Thyroid gland (tissue), 4 donors: ENCODE measurements at regions not wholly inside any gene's neighbourhood (a gene's known extent, or its start where the extent isn't known, plus 50 kb on each side); places are given as distances from the start of the nearest gene placed in this dataset.

ENCODE experiments used
- DNase-seq, 2 donors: peaks; one replicate each; pipeline ENCODE4 v3.0.0-alpha.2; 2019
- H3K27ac ChIP-seq, 3 donors: fragments of 200-600 bp; sonication (generic); 1 replicate in 2 of 3; 2 replicates in 1 of 3; pipeline ENCODE4 v1.5.1; 2016 to 2019; ENCODE audit warnings: mild to moderate bottlenecking in 1 of 3, moderate library complexity in 1 of 3
- H3K27me3 ChIP-seq: fragments of 200-600 bp; sonication (generic); one replicate; pipeline ENCODE4 v1.5.1; 2019
- H3K36me3 ChIP-seq, 2 donors: fragments of 200-600 bp; sonication (generic); one replicate each; pipeline ENCODE4 v1.5.1; 2016 to 2019
- H3K4me1 ChIP-seq, 2 donors: fragments of 200-600 bp; sonication (generic); one replicate each; pipeline ENCODE4 v1.5.1; 2017 to 2019
- H3K4me3 ChIP-seq, 3 donors: fragments of 200-600 bp; sonication (generic); replicated peaks in 1 of 3; 1 replicate in 2 of 3; 2 replicates in 1 of 3; pipeline ENCODE4 v1.5.1; 2016; ENCODE audit warnings: mild to moderate bottlenecking in 1 of 3
- H3K9me3 ChIP-seq: fragments of 200-600 bp; sonication (generic); one replicate; pipeline ENCODE4 v1.5.1; 2017
- POLR2A ChIP-seq, 2 donors: fragments of 450-650 bp; IDR thresholded peaks; one replicate each; pipeline ENCODE4 v1.6.1; 2017; ENCODE audit warnings: antibody characterized with exemption in 2 of 2, mild to moderate bottlenecking in 2 of 2, moderate library complexity in 1 of 2
- WGBS, 2 donors: methylation state at CpG; one replicate each; pipeline ENCODE4 v1.1.5; 2017; 5-methylcytosine and 5-hydroxymethylcytosine counted together
- intact Hi-C: fragments of 100-400 bp; cut with DNase I; formaldehyde crosslinking; loops from one replicate; pipeline ENCODE4 v1.15.1; 2023
- TF ChIP-seq, protein P1 (sequence below), 6 experiments: fragments of 200-600 bp in 3 of 6; fragments of 450-650 bp in 3 of 6; sonication (generic) in 3 of 6; IDR thresholded peaks; one replicate each; pipeline ENCODE4 v1.5.1; 2016 to 2019; ENCODE audit warnings: antibody characterized with exemption in 6 of 6, mild to moderate bottlenecking in 2 of 6, inconsistent platforms in 1 of 6, moderate library complexity in 1 of 6

DNA sequence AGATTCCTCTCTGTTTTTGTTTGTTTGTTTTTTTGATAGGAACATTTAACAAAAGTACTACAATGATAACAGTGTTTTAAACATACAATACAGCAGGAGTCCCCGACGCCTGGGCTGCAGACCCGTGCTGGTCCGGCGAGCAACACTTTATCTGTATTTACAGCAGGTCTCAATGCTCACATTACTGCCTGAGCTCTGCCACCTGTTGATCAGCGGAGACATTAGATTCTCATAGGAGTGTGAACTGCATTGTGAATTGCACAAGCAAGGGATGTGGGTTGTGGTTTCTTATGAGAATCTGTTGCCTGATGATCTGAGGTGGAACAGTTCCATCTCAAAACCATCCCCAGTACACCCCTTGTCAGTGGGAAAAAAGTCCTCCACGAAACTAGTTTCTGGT is 1068.5 kb upstream of the CDH10 start:
- Histone ChIP-seq H3K27me3 (no peaks in the 10 kb centered on the region), H3K9me3 (no peaks in the 10 kb centered on the region), H3K4me1 (no peaks in the 10 kb centered on the region), H3K36me3 (no peaks in the 10 kb centered on the region), H3K4me3 (no peak overlapping the region), H3K27ac (no peak overlapping the region)
- no peak for DNase-seq
- intact Hi-C loops, result no loop called here
- 23 to 26% methylated on average over 7 of the region's 7 CpGs for WGBS, 2 donors
- TF ChIP-seq POLR2A (IDR thresholded peaks at IDR 0.05), result no peak
- TF ChIP-seq, protein P1, sequence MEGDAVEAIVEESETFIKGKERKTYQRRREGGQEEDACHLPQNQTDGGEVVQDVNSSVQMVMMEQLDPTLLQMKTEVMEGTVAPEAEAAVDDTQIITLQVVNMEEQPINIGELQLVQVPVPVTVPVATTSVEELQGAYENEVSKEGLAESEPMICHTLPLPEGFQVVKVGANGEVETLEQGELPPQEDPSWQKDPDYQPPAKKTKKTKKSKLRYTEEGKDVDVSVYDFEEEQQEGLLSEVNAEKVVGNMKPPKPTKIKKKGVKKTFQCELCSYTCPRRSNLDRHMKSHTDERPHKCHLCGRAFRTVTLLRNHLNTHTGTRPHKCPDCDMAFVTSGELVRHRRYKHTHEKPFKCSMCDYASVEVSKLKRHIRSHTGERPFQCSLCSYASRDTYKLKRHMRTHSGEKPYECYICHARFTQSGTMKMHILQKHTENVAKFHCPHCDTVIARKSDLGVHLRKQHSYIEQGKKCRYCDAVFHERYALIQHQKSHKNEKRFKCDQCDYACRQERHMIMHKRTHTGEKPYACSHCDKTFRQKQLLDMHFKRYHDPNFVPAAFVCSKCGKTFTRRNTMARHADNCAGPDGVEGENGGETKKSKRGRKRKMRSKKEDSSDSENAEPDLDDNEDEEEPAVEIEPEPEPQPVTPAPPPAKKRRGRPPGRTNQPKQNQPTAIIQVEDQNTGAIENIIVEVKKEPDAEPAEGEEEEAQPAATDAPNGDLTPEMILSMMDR (IDR thresholded peaks at IDR 0.05), result no peak

DNA sequence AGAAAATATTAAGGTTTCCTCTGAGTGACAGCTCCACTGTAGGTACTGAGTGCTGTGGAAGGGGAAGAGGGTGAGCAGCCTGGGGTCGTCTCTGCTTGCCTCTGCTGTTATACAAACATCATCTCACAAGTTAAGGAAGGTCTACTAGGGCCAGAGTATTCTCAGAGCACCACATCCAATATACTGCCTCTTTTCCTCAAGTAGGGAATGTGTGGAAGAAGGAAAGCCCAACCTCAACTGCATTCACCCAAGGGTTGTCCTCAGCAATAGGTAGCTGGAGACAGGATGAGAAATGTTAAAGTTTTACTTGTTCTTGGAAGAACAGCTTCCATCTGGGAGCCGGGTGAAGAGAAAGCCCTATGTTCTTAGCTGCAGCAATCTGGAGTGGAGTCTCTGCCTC is 1062.3 kb upstream of the CDH10 start:
- no peak for DNase-seq
- no peak overlapping the region for H3K4me3 ChIP-seq
- no peaks in the 10 kb centered on the region for H3K27me3 ChIP-seq
- H3K36me3 ChIP-seq, result no peaks in the 10 kb centered on the region
- 33 to 39% methylated on average over 2 of the region's 2 CpGs for WGBS, 2 donors
- H3K4me1 ChIP-seq, result no peaks in the 10 kb centered on the region
- intact Hi-C loops, result no loop called here
- no peak overlapping the region for H3K27ac ChIP-seq
- H3K9me3 ChIP-seq, result no peaks in the 10 kb centered on the region
- no peak for TF ChIP-seq POLR2A (IDR thresholded peaks at IDR 0.05)
- TF ChIP-seq, protein P1 (IDR thresholded peaks at IDR 0.05), result no peak

DNA sequence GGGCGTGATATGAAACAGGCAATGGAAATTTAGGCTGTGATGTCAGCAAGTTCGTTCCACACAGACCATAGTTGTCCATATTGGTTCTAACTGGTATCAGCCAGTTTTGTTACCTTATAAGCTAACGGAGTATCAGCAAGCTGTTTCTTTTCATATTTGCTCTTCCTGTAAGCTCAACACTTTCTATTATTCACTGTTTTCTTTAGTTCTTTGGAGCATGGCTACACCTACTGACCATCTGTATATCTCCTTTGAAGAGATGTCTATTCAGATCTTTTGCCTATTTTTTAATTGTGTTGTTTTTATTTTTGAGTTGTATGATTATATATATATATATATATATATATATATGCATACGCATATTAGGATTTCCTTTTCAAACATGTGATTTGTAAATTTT is 1057.2 kb upstream of the CDH10 start:
- WGBS, 2 donors, result 86% methylated on average over 4 of the region's 4 CpGs
- no peaks in the 10 kb centered on the region for H3K4me1 ChIP-seq
- DNase-seq, result no peak
- H3K9me3 ChIP-seq, result no peaks in the 10 kb centered on the region
- H3K4me3 ChIP-seq, result no peak overlapping the region
- H3K27ac ChIP-seq, result no peak overlapping the region
- TF ChIP-seq, protein P1 (IDR thresholded peaks at IDR 0.05), result no peak
- no peak for TF ChIP-seq POLR2A (IDR thresholded peaks at IDR 0.05)
- intact Hi-C loops, result no loop called here
- no peaks in the 10 kb centered on the region for H3K27me3 ChIP-seq
- H3K36me3 ChIP-seq, result no peaks in the 10 kb centered on the region

DNA sequence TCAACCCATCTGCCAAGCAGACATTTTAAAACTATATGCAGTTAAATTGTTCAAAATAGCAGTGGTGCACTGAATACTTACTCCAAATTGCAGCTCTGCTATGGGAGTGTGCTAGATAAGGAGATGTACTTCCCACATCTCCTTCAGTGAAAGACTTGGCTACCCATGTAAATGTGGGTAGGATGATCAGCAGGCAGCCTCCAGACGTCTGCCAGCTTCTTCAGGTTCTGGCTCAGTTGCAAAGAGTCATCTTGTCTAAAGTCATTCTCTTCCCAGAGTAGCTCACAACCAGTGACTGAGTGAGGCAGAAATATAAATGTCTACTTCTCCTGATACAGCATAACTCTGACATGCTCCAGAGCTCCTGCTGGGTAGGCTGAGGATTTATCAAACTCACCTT is 1050.0 kb upstream of the CDH10 start:
- no peaks in the 10 kb centered on the region for H3K9me3 ChIP-seq
- 27 to 28% methylated on average over 1 of the region's 1 CpG for WGBS, 2 donors
- TF ChIP-seq, protein P1 (IDR thresholded peaks at IDR 0.05), result no peak
- TF ChIP-seq POLR2A (IDR thresholded peaks at IDR 0.05), result no peak

DNA sequence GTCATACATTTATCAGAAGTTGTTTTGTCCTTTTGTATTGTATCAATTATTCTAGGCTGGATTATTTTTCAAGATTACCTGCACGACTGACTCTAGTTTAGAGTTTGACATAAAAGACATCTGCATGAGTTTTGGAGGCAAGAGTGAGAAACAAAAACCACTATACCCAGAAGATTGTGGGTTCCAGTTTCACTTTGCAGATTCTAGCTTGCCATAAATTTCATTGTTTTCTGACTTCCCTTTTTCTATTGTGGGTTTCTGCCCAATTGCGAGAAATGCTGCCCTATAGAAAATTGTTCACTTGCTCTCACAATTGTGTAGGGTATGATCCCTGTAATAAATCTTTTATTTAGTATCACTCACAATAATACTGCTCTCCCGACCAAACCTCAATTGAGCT is 1043.4 kb upstream of the CDH10 start:
- no peak overlapping the region for H3K4me3 ChIP-seq
- H3K27me3 ChIP-seq, result no peaks in the 10 kb centered on the region
- no peaks in the 10 kb centered on the region for H3K9me3 ChIP-seq
- WGBS, 2 donors, result 79 to 80% methylated on average over 3 of the region's 3 CpGs
- no peak for DNase-seq
- TF ChIP-seq, protein P1 (IDR thresholded peaks at IDR 0.05), result no peak
- TF ChIP-seq POLR2A (IDR thresholded peaks at IDR 0.05), result no peak
- no peak overlapping the region for H3K27ac ChIP-seq
- intact Hi-C loops, result no loop called here
- H3K36me3 ChIP-seq, result no peaks in the 10 kb centered on the region
- no peaks in the 10 kb centered on the region for H3K4me1 ChIP-seq

More for the DNA sequence above, 1050.0 kb upstream of the CDH10 start:
- DNase-seq, result no peak
- H3K4me3 ChIP-seq, result no peak overlapping the region
- no peaks in the 10 kb centered on the region for H3K36me3 ChIP-seq
- intact Hi-C loops, result no loop called here
- H3K27me3 ChIP-seq, result no peaks in the 10 kb centered on the region
- H3K4me1 ChIP-seq, result no peaks in the 10 kb centered on the region
- H3K27ac ChIP-seq, result no peak overlapping the region
